ENCODE measurements at regions not wholly inside any gene's neighbourhood (a gene's known extent, or its start where the extent isn't known, plus 50 kb on each side); places are given as distances from the start of the nearest gene placed in this dataset.

- no peak for DNase-seq (ENCODE audit: low read depth)
These were observed 445.0 kb downstream of the SPRY1 start for GRCh38 chr4:123841447-123842121.

- DNase-seq (ENCODE audit: low read depth): no peak
These were observed 446.5 kb downstream of the SPRY1 start for GRCh38 chr4:123843137-123843536.

GRCh38 chr4:123844374-123844773 is 447.8 kb downstream of the SPRY1 start:
- no peak for DNase-seq (ENCODE audit: low read depth)

GRCh38 chr4:123846092-123846491 is 449.5 kb downstream of the SPRY1 start:
- DNase-seq (ENCODE audit: low read depth): no peak

GRCh38 chr4:123846561-123846960 is 450.0 kb downstream of the SPRY1 start:
- DNase-seq (ENCODE audit: low read depth): no peak

- DNase-seq (ENCODE audit: low read depth): no peak
These were observed 452.0 kb downstream of the SPRY1 start for GRCh38 chr4:123848606-123849005.

GRCh38 chr4:123849495-123849894 is 452.9 kb downstream of the SPRY1 start:
- DNase-seq (ENCODE audit: low read depth): no peak

GRCh38 chr4:123851521-123851920 is 454.9 kb downstream of the SPRY1 start:
- DNase-seq (ENCODE audit: low read depth): no peak

GRCh38 chr4:123853651-123854050 is 457.1 kb downstream of the SPRY1 start:
- no peak for DNase-seq (ENCODE audit: low read depth)

GRCh38 chr4:123856689-123857545 is 460.3 kb downstream of the SPRY1 start:
- DNase-seq (ENCODE audit: low read depth): no peak

GRCh38 chr4:123858465-123858864 is 461.9 kb downstream of the SPRY1 start:
- no peak for DNase-seq (ENCODE audit: low read depth)

GRCh38 chr4:123862812-123863211 is 466.2 kb downstream of the SPRY1 start:
- DNase-seq (ENCODE audit: low read depth): no peak

- DNase-seq (ENCODE audit: low read depth): no peak
These were observed 470.2 kb downstream of the SPRY1 start for GRCh38 chr4:123866796-123867195.

- DNase-seq (ENCODE audit: low read depth): no peak
These were observed 471.5 kb downstream of the SPRY1 start for GRCh38 chr4:123867910-123868587.

GRCh38 chr4:123869286-123870215 is 473.0 kb downstream of the SPRY1 start:
- no peak for DNase-seq (ENCODE audit: low read depth)

- no peak for DNase-seq (ENCODE audit: low read depth)
These were observed 473.8 kb downstream of the SPRY1 start for GRCh38 chr4:123870216-123870876.

- DNase-seq (ENCODE audit: low read depth): no peak
These were observed 474.7 kb downstream of the SPRY1 start for GRCh38 chr4:123871341-123871740.

GRCh38 chr4:123874063-123874462 is 477.5 kb downstream of the SPRY1 start:
- DNase-seq (ENCODE audit: low read depth): no peak

GRCh38 chr4:123876143-123876542 is 479.5 kb downstream of the SPRY1 start:
- no peak for DNase-seq (ENCODE audit: low read depth)

GRCh38 chr4:123876671-123877101 is 480.1 kb downstream of the SPRY1 start:
- DNase-seq (ENCODE audit: low read depth): no peak

GRCh38 chr4:123877551-123877950 is 481.0 kb downstream of the SPRY1 start:
- no peak for DNase-seq (ENCODE audit: low read depth)
